Gastrocnemius medialis (tissue), 4 donors: ENCODE measurements at regions not wholly inside any gene's neighbourhood (a gene's known extent, or its start where the extent isn't known, plus 50 kb on each side); places are given as distances from the start of the nearest gene placed in this dataset.

Source experiments
- POLR2A ChIP-seq, 2 donors: fragments of 450-650 bp; IDR thresholded peaks; one replicate each; pipeline ENCODE4 v1.6.1; 2017; ENCODE audit warnings: antibody characterized with exemption in 2 of 2, mild to moderate bottlenecking in 2 of 2, moderate library complexity in 2 of 2
- TF ChIP-seq, protein P1 (sequence below), 5 experiments: fragments of 450-650 bp in 3 of 5; fragments of 200-600 bp in 2 of 5; sonication (generic) in 2 of 5; IDR thresholded peaks in 4 of 5; conservative IDR thresholded peaks in 1 of 5; 1 replicate in 4 of 5; 2 replicates in 1 of 5; pipeline ENCODE4 v1.5.1; 2016 to 2019; ENCODE audit warnings: antibody characterized with exemption in 5 of 5, mild to moderate bottlenecking in 3 of 5, moderate library complexity in 3 of 5

DNA sequence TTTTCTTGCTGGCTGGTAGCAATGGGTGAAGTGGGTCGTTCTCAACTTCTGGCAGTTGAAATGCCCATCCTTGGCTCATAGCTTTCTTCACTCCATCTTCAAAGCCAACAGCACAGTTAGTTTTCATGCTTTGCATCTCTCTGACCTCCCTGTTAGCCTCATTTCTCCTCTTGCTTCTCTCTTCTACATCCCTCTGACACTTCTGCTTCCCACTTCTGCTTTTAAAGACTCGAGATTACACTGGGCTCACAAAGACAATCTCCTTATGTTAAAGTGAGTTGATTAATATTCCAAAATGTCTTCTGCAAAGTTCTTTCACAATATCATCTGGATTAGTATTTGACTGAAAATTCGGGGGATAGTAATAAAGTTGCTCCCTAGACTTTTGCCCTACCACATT, 684.8 kb upstream of the CCNG1 start:
- TF ChIP-seq, protein P1, sequence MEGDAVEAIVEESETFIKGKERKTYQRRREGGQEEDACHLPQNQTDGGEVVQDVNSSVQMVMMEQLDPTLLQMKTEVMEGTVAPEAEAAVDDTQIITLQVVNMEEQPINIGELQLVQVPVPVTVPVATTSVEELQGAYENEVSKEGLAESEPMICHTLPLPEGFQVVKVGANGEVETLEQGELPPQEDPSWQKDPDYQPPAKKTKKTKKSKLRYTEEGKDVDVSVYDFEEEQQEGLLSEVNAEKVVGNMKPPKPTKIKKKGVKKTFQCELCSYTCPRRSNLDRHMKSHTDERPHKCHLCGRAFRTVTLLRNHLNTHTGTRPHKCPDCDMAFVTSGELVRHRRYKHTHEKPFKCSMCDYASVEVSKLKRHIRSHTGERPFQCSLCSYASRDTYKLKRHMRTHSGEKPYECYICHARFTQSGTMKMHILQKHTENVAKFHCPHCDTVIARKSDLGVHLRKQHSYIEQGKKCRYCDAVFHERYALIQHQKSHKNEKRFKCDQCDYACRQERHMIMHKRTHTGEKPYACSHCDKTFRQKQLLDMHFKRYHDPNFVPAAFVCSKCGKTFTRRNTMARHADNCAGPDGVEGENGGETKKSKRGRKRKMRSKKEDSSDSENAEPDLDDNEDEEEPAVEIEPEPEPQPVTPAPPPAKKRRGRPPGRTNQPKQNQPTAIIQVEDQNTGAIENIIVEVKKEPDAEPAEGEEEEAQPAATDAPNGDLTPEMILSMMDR (IDR thresholded peaks at IDR 0.05 in 4 of 5, conservative IDR thresholded peaks at IDR 0.05 in 1 of 5), result no peak
- no peak for TF ChIP-seq POLR2A (IDR thresholded peaks at IDR 0.05)
